PFSK-1 (cell line): ENCODE measurements at regions not wholly inside any gene's neighbourhood (a gene's known extent, or its start where the extent isn't known, plus 50 kb on each side); places are given as distances from the start of the nearest gene placed in this dataset.

Source experiments
- FOXP2 ChIP-seq: optimal IDR thresholded peaks from 2 replicates; pipeline ENCODE3; 2011; ENCODE audit warnings: borderline replicate concordance, control low read depth, inconsistent platforms; ENCODE audit not compliant: insufficient read depth; ENCODE audit errors: extremely low read length, extremely low read depth
- POLR2AphosphoS5 ChIP-seq: IDR thresholded peaks from 2 replicates; pipeline ENCODE4 v1.6.1; 2012; ENCODE audit warnings: low read depth, mild to moderate bottlenecking, control low read depth, low read length, moderate library complexity
- SIN3A ChIP-seq: IDR thresholded peaks from 2 replicates; pipeline ENCODE4 v1.6.1; 2012; ENCODE audit warnings: mild to moderate bottlenecking, low read length, moderate library complexity, borderline replicate concordance; ENCODE audit not compliant: insufficient read depth
- TAF1 ChIP-seq: IDR thresholded peaks from 2 replicates; pipeline ENCODE4 v1.6.1; 2012; ENCODE audit warnings: low read length, control low read depth, borderline replicate concordance; ENCODE audit not compliant: insufficient read depth
- TF ChIP-seq, protein P1 (sequence below), 2 experiments: IDR thresholded peaks; 2 replicates each; pipeline versions ENCODE4 v1.6.1 to v1.8.0; 2011 to 2012; ENCODE audit warnings: low read depth in 2 of 2, low read length in 2 of 2, control low read depth in 1 of 2, inconsistent platforms in 1 of 2, mild to moderate bottlenecking in 1 of 2, moderate library complexity in 1 of 2; ENCODE audit not compliant: insufficient read depth in 1 of 2

- TF ChIP-seq POLR2AphosphoS5 = no peak
- TF ChIP-seq, protein P1, sequence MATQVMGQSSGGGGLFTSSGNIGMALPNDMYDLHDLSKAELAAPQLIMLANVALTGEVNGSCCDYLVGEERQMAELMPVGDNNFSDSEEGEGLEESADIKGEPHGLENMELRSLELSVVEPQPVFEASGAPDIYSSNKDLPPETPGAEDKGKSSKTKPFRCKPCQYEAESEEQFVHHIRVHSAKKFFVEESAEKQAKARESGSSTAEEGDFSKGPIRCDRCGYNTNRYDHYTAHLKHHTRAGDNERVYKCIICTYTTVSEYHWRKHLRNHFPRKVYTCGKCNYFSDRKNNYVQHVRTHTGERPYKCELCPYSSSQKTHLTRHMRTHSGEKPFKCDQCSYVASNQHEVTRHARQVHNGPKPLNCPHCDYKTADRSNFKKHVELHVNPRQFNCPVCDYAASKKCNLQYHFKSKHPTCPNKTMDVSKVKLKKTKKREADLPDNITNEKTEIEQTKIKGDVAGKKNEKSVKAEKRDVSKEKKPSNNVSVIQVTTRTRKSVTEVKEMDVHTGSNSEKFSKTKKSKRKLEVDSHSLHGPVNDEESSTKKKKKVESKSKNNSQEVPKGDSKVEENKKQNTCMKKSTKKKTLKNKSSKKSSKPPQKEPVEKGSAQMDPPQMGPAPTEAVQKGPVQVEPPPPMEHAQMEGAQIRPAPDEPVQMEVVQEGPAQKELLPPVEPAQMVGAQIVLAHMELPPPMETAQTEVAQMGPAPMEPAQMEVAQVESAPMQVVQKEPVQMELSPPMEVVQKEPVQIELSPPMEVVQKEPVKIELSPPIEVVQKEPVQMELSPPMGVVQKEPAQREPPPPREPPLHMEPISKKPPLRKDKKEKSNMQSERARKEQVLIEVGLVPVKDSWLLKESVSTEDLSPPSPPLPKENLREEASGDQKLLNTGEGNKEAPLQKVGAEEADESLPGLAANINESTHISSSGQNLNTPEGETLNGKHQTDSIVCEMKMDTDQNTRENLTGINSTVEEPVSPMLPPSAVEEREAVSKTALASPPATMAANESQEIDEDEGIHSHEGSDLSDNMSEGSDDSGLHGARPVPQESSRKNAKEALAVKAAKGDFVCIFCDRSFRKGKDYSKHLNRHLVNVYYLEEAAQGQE (IDR thresholded peaks at IDR 0.05; ENCODE audit: insufficient read depth in 1 of 2, low read depth in 2 of 2, low read length in 2 of 2) = no peak
- no peak for TF ChIP-seq FOXP2
- TF ChIP-seq TAF1 = no peak
- TF ChIP-seq SIN3A = no peak
Observed at GRCh38 chr5:18686253-18686652, 1052.0 kb downstream of the TAF11L14 start.
